ENCODE measurements at regions not wholly inside any gene's neighbourhood (a gene's known extent, or its start where the extent isn't known, plus 50 kb on each side); places are given as distances from the start of the nearest gene placed in this dataset.

DNA sequence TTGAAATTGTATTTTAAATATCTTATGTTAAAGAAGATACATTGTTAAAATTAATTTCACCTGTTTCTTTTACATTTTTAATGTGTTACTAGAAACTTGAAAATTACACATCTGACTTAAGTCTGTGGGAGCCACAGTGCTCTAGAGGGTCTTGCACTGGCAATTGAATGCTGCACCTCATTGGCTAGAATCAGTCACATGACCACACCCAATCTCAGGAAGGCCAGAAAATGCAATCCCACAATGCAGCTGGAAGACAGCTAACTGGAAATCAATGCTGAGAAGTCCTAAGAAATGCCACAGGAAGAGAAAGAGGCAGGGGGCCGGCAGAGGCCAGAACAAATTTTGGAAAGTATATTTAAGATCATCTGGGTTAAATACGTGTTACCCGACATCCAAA lies 189.2 kb upstream of the POU3F3 start:
- TF ChIP-seq, protein P1, sequence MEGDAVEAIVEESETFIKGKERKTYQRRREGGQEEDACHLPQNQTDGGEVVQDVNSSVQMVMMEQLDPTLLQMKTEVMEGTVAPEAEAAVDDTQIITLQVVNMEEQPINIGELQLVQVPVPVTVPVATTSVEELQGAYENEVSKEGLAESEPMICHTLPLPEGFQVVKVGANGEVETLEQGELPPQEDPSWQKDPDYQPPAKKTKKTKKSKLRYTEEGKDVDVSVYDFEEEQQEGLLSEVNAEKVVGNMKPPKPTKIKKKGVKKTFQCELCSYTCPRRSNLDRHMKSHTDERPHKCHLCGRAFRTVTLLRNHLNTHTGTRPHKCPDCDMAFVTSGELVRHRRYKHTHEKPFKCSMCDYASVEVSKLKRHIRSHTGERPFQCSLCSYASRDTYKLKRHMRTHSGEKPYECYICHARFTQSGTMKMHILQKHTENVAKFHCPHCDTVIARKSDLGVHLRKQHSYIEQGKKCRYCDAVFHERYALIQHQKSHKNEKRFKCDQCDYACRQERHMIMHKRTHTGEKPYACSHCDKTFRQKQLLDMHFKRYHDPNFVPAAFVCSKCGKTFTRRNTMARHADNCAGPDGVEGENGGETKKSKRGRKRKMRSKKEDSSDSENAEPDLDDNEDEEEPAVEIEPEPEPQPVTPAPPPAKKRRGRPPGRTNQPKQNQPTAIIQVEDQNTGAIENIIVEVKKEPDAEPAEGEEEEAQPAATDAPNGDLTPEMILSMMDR (IDR thresholded peaks at IDR 0.05) = no peak
- TF ChIP-seq POLR2A (IDR thresholded peaks at IDR 0.05) = no peak

Data from uterus (tissue), 2 donors.